ENCODE measurements at regions not wholly inside any gene's neighbourhood (a gene's known extent, or its start where the extent isn't known, plus 50 kb on each side); places are given as distances from the start of the nearest gene placed in this dataset.

DNA sequence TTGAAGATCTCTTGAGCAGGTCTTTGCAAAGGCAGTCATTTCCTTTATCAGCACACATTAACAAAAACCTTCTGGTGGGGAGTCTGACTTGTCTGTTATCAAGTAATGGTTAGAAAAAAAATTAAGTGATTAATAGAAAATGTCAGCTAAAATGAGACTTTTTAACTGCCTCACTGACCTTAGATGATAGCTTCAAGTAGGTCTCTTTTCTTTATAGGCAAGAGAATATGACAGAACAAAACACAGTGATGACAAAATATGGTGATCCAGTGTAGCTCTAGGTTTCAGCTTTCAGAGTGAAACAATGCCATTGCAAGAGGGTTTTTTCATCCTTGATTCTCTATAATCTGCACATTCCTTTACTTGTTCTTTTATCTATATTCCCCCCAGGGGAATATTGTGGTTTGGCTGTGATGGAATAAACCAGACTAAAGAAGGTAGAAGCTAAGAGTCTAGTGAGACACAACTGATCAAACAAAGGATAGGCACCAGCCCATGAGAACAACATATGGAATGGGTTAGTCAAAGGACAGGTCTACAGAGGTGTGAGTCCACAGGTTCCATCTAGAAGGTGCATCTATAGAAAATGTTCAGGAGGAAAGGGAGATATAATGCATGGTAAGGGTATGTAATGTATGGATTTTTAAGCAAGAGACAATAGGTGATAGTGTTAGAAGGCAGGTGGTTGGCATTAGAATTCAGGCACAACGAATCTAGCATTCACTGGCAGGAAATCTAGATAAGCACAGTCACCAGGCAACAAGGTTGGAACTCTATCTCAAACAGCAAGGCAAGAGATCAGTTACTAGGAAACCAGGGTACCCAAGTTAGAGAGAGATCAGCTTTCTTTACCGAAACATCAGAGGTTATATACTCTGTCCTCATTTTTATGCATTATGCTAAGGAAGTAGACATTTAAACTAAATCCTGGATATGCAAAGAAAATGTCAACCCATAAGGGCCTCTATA is 228.9 kb upstream of the SMLR1 start:
- no peak for TF ChIP-seq CTCF (conservative IDR thresholded peaks at IDR 0.05)
- TF ChIP-seq ZFX (IDR thresholded peaks at IDR 0.05) = no peak

Measured in C4-2B (cell line).